Midbrain (tissue), 1 donor: ENCODE measurements at regions not wholly inside any gene's neighbourhood (a gene's known extent, or its start where the extent isn't known, plus 50 kb on each side); places are given as distances from the start of the nearest gene placed in this dataset.

ENCODE experiments used
- DNase-seq: peaks from one replicate; lab custom pipeline; 2025; lab: John Stamatoyannopoulos, UW

DNA sequence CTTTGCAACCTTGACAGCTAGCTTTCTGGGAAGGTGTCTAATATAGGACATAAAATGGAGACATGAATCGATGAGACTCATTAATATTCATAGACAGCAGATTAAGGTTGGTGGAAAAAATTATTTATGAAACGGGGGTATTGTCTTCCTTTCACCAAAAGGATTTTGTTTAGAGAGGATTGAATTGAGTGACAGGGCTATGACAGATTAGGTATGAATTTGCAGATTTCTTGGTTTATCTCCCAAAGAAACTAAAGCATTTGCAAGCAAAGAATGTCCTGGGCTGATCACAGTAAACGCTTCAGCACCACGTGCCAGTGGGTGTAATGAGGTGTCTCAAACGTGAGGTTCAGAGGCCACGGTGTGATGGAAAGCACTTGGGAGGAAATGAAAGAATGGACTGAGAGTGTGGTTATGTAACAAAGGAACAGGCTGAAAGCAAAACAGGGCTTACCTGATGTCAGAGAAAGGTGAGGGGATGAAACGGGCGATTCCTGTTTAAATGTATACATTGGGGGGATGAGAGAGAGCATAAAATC lies 329.2 kb upstream of the NPVF start:
- DNase-seq: no peak

DNA sequence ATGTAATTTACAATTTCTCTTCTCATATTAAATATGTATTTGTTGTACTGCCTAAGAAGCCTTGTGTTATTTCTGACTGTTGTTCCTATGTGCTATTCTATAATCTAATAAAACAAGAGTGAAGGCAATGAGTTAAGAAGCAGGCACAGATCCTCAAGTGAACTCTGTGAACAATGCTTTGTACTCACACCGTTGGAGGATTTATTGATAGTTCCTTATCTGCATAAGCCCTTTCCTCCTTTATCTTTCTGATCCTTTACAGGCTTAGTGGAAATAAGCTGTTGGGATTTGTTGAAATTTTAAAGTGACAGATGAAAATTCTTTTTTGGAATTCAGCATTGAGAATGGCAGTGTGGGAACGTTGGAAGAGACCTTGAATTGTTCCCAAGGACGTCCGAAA lies 329.6 kb upstream of the NPVF start:
- DNase-seq: no peak

DNA sequence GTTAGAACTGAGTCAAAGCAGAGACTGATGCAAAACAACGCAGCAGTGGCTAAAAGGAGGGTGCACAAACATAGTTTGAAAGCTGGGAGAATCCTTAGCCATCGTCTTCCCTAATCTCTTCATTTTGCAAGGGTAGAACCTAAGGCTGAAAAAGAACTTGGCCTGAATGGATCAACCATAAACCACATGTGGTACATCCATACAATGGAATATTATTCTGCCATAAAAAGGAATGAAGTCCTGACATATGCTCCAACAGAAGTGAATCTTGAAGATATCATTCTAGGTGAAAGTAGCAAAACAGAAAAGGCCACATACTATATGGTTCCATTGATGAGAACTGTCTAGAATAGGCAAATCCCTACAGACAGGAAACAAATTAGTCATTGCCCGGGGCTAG lies 330.3 kb upstream of the NPVF start:
- DNase-seq: no peak

DNA sequence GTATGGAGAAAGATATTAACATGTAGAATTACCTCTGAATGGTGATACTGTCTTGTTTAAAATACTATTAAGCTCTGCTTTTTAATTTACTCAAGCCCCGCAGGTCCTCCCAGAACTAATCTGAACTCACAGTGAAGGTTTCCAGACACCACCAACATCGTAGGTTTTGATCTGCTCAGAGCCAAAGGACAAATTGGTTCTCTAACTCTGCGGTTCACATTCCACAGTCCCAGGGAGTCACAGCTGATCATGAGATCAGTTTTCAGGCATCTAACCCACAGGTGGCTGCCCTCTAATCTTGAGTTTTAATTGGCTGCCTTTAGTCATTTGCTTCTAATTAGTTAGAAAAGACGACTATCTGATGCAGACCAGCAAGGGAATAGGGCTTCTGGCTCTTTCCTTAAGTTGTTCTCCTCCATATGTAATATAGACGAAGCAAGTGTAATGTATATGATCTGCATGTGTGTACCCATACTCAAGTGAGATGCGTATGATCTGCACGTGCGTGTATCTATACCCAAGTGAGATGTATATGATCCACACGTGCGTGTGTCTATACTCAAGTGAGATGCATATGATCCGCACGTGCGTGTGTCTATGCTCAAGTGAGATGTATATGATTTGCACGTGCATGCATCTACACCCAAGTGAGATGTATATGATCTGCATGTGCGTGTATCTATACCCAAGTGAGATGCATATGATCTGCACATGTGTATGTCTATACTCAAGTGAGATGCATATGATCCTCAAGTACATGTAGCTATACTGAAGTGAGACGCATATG lies 331.5 kb upstream of the NPVF start:
- no peak for DNase-seq

DNA sequence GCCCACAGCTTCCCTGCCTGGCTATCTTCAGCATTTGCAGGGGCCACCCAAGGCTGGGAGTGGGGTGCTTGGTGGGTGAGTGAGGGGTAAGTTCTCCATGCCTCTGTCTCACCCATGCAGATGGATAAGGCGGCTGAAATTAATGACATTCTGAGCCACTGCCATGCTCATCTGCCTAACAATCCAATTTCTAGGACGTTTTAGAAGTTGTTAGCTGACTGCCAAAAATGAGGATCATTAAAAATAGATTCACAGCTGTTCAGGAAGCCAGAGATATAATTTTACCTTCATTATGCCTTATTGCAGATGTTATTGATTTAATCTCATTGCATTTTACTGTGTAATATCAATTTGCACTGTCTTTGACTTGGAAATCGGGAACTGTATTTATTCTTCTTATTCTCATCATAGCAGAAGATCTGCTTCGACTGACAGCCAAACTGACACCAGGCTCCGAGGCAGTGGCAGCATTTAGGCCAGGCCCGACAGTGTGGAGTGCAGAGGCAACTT lies 334.4 kb upstream of the NPVF start:
- DNase-seq: no peak

DNA sequence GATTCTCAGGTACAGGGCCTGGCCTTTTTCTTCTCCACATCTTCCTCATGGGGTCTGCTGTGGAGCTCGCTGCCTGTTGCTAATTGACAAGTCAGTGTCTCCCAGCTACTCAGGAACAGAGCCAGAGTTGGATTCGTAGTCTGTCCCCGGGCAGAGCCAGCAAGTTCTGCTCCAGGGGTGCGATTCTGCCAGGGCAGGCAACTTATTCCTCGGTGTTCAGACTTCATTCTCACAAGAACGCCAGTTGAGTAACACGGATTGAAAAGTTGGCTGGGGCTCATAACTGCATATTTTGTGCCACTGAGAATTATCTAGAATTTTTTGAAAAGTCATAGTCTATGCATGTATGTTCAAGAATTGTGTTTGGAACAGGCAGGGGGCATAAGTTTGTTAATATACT lies 336.7 kb upstream of the NPVF start:
- peak; percentile 27 for DNase-seq

DNA sequence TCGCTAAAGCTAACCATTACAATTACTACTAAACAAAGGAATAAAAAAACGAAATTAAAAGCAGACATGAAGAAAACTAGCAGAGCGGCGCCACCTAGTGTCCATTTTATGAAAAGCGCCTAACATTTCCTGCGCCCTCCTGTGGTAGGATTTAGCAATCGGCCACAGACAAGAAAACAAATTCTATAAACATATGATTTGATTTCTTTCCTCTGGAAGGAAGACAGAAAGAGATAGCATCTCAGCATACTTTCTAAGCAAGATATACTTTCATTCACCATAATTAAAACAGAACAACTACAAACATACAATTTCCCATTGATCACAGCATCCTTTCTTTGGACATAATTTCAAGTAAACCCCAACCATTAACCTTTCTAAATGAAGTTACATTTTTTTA lies 337.7 kb upstream of the NPVF start:
- peak; percentile 75 for DNase-seq

DNA sequence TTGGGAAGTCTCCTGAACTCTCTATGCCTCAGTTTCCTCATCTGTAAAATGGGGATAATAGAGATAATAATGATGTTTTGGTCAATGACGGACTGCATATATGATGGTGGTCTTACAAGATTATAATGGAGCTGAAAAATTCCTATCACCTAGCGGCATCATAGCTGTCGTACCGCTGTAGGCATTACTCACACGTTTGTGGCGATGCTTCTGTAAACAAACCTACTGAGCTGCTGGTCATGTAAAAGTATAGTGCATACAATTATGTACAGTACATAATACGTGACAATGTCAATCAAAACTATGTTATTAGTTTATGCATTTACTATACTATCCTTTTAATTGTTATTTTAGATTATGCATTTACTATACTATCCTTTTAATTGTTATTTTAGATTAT lies 339.1 kb upstream of the NPVF start:
- no peak for DNase-seq

DNA sequence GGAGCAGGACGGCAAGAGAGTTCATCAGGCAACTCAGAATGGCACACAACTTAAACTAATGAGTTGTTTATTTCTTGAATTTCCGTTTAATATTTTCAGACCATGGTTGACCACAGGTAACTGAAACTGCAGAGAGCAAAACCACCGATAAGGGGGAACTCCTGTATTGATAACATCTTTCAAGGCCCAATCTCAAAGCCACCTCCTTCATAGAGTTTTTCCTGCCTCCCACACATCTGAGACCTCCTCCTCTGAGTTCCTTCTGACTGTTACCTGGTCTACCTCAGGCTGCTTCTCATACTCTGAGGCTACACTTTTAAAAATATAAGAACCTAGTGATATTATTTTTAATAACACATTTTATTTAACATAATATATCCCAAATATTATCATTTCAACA lies 341.5 kb upstream of the NPVF start:
- DNase-seq: no peak

DNA sequence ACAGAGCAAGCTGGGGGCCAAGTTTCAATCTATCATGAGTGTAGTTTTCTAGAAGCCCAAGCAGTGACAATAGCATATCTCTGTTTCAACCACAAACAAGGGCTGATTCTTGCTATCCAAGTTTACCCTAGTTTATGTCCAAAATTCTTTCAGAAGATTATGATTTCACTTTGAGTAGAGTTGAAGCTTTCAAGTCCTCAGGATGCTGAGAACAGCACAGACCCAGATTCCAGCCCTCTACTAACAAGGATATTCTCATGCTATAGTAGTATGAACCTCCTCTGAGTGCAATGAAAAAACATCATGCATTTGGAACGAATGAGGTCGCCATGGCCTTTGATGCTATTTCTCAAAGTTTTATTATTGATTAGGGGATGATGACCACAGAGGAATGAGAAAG lies 344.1 kb upstream of the NPVF start:
- DNase-seq: no peak

DNA sequence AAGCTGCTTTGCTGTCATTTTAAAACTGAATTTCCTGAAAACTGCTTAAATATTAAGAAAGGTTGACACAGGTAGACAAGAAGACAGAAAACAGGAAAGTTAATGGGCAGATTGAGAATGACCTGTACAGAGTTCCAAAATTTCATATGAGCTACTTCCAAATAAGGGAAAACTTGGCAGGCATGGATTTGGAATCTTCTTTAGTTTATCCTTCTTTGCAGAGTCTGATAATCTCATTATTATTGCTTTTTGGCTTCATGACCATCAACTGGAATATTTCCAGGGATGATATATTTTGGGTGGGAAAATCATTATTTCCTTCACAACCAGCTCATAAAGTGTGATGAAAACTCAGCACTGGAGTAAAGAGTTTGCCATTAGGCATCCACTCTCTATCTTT lies 346.5 kb upstream of the NPVF start:
- no peak for DNase-seq

DNA sequence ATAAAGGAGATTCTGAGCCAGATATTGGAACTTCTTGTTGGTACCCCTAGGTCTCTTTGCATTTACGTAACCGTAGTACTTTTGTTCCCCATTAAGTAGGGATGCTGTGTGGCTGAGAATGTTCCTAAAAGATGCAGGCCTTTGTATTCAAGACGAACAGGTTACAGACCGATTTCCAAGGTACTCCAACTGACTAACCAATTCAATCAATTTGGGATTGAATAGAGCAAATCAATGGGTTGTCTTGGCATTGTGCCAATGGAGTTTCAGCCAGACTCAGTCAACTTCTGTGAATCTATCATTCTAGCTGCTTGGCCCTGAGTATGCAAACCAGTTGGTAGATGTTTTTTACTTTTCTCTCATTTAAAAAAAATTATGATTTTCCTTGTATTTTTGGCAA lies 347.3 kb upstream of the NPVF start:
- DNase-seq: no peak

DNA sequence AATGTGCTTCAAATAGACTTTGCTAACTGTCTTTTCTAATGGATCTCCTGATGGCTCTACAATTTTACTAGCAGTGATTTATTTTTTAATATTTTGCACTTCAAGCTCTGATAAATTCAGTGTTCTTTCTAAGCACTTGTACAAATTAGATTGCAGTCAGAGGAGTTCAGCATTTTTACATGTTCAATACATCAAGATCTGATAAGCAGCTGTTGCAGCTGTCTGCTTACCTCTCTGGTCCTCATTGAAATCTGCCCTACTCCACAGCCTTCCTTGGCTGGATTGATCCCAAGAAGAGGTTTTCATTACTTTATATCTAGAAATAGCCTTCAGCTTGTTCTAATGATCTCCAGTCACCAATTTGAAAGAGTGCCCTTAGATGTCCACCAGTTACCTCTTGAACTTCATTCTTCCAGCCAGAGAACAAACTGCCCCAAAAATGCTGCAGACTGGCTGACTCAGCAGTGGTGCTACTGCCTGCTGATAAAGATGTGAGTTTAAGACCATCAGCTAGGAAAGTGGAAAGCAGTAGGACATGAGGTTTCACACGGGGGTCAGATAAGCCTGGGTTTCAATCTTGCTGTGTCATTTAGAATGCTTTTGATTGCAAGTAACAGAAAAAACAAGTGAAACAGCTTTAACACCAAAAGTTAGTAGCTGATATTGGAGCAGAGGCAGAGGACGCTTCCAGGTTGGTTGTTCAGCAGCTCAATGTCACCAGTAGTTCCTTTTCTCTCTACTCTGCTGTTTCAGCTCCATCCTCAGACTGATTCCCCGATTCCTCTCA lies 350.9 kb upstream of the NPVF start:
- no peak for DNase-seq

DNA sequence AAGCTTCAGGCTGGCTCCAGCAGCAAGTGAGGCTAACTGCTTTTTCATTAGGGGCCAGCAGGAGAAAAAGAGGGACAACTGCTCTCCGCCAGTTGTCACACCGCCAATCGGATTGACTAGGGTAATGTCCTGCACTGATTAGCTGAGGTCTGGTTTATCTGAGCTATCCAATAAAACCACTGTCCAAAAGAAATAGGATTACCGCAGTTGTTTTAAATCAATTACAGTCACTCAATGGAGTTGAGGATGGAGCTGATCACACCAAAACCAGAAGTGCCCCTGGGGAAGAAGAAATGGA lies 351.4 kb upstream of the NPVF start:
- no peak for DNase-seq

DNA sequence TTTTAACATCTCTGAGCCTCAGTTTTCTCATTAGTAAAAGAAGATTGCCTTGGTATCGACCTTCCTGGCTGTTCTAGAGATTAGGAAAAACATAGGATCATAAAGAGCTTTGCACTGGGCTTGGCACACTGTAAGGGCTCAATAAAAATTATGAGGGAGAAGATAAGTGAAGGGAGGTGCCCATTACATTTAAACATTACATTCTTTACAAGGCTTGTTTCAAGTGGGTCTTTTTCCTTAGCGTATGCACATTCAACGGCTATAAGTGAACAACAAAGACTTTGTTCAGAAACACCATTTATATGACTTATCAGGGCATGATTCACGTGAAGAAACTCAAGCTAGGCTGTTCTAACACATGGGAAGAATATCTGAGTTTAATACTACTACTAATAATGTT lies 351.9 kb upstream of the NPVF start:
- DNase-seq: no peak

DNA sequence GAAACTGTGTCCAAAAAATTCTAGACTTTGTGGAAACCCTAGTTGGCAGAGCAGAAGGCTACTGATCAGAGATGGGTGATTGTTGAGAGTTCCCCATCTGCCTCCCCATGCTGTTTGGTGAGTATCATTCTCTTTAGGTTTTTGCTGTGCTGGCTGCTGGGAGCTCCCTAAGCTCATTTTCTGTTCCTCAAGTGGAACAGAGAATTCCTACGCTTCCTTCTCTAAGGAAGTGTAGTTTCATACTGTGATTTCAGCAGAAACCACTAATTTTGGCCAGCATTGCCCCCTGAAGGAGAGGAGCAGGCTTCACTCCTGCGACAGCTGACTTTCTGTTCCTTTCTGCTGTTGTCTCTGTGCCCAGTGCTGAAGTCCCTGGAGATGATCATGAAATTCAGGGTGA lies 355.3 kb upstream of the NPVF start:
- peak; percentile 8 for DNase-seq

DNA sequence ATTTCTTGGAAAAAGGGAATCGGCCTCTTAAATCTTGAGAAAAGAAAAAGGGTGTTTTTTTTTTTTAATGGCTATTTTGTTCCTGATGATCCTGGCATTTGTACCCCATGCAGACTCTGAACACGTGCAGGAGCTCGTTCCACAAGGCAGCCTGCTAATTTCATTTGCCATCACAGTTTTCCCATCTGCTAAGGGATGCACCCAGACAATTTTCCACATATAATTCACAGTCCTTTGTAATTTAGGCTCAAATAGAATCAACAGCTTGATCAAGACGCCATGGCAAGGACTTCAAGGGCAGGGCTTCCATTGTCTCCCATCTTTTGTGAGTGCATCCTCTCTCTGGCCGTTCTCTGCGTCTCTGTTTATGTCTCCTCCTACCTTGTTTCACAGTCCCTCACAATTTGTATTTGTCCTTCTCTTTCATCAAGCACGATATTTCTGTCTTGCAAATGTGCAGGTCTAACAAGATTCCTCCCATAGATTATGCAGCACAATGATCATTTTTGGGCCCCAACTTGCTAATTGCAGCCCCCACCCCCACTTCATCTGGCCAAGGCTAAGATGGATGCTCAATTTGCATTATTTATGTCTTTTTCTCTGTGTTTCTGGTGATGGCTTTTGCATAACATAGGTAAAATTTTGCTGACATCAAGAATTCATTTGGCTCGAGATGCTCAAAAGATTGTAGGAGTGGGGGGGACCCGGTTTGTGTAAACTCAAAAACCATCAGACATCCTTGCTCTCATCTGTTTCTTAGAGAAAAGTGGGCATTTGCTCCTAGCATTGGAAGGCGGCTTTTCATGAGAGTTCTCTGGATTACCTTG lies 356.0 kb upstream of the NPVF start:
- DNase-seq: no peak

DNA sequence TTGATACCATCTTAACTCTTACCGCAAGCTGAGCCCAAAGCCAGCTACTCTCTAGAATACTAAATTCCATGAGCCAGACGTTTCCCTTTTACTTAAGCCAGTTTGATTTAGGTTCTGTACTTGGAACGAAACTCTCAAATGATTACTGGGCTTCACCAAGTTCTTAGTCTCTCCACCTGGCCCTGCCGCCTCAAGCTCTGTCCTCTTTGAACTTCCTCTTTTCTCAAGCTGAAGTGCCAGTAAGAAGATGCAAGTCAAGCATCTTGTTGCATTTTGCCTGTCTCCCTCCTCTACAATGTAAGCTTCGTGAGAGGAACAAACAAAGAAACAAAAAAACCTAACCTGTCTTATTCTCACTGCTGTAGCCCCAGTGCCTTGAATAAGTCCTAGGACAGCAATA lies 358.2 kb upstream of the NPVF start:
- DNase-seq: no peak

DNA sequence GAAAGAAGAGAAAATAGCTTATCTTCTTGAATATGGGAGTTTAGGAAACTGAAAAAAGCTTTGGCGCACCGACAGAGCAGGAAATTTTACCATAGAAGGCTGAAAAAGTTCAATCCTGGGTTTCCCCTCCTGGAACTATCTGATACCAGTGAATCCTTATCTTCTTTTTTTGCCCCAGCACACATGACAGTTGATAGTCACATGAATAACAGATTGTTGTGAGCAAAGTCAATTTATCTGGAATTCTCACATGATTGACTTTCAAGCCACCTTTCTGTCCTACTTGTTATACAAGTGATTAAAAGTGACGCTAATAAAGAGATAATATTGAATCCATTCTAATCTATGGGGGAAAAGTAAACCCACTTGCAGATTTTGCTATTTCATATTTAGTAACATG lies 365.8 kb upstream of the NPVF start:
- no peak for DNase-seq

DNA sequence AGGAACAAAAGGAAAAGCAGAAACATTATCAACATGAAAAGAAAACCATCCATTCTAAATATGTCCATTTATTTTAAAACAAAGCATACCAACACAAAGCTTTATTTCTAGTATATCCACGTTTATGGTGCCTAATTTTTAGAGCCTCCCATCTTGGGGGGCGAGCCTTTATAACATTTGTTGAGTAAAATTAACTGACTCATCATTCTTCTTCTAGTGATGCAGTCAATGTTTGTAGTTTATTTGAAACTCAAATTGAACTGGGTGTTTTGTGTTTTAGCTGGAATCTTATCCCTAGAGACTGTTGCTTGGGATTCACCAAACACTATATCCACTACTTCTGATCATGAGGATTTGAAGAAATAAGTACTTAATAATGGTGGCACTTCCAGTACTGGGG lies 366.4 kb upstream of the NPVF start:
- DNase-seq: no peak

DNA sequence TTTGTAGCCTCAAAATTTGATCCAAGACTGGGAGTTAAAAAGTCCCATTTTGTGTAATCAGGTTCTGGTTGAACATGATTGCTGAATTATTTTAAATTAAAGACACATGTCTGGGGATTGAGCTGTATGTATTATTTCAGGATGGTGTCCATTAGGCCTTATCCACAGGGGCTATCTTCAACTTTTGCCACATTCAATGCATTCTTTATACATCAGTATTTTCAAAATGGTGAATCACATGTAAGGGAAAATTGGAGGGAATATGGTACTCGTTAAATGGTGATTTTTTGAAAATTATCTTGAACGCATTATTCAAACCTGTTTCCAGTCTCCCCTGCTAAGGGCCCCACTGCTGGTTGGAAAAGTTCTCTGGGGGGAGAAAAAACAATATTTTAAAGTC lies 367.7 kb upstream of the NPVF start:
- no peak for DNase-seq

DNA sequence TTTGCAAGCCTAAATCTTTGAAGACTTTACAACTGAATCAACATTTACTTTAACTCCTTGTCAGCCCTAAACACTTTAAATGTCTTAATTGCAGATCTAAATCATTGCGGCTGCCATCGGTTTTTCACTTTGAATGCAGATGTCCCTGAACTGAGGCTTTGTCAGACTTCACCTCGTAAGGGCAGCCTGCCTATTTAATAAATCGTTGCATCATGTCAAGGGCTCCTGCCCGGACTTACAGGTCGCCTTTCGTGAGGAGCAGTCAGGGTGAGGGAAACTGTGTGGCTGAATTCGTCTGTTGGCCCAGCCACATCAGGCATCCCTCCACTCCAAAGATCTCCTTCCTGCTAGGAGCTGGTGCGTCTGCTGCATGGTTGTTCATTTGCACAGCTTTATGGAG lies 368.2 kb upstream of the NPVF start:
- DNase-seq: no peak

DNA sequence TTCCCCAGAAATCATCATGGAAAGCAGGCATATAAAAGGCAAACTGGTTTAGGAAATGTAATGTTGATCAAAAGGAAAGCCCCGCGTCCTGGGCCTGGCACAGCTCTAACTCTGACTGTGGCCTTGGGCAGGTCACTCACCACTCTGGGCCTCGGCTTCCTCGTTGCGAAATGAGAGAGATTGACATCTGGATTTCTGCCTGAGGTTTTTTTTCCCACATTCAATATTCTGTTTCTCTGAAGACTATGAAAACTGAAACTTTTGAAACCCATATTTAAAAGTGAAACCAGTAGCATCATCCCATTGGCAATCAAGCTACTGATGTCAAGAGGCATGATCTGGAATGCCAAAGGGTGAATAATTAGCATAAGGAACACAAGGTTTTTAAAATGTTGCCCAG lies 369.7 kb upstream of the NPVF start:
- no peak for DNase-seq
